IMR-90 (cell line): ENCODE measurements at regions not wholly inside any gene's neighbourhood (a gene's known extent, or its start where the extent isn't known, plus 50 kb on each side); places are given as distances from the start of the nearest gene placed in this dataset.
A peak's percentile ranks its signal among the peaks of the same experiment; 100 is the strongest.

Source experiments
- ATAC-seq: fragments of 200-7000 bp; cut with Tn5 transposase; 2 replicates; pipeline ENCODE4 v1.9.1; 2020; ENCODE audit warnings: low read depth, mild to moderate bottlenecking, moderate library complexity
- BruUV-seq: library from RNA; stranded (reverse); fragments of 400-500 nt; replicated peaks from 2 replicates; lab custom pipeline; 2021; lab: Mats Ljungman, UMichigan
- CTCF ChIA-PET: fragments of 300-600 bp; formaldehyde crosslinking; extraction: SDS; loops from one replicate; lab custom pipeline; 2021; ENCODE audit warnings: antibody characterized with exemption; lab: Yijun Ruan, JAX
- POLR2A ChIA-PET: fragments of 300-600 bp; sonication (Branson Sonifier 250); formaldehyde crosslinking; loops from one replicate; lab custom pipeline; 2022; ENCODE audit warnings: antibody characterized with exemption; ENCODE audit not compliant: unreplicated experiment; lab: Charles Lee
- DNase-seq: peaks from one replicate; pipeline ENCODE4 v3.0.0; 2013
- H2AFZ ChIP-seq: replicated peaks from 2 replicates; pipeline ENCODE3; 2013; ENCODE audit warnings: low read length, mild to moderate bottlenecking; ENCODE audit not compliant: poor library complexity
- H2AK5ac ChIP-seq: 2 replicates; pipeline ENCODE4 v1.6.1; 2013; ENCODE audit warnings: low read depth, low read length, inconsistent platforms
- H2AK9ac ChIP-seq: replicated peaks from 2 replicates; pipeline ENCODE3; 2013; ENCODE audit warnings: mild to moderate bottlenecking, low read depth, low read length, moderate library complexity; ENCODE audit not compliant: poor library complexity
- H2BK120ac ChIP-seq: 2 replicates; pipeline ENCODE4 v1.6.1; 2013; ENCODE audit warnings: low read depth, low read length, inconsistent platforms
- H2BK15ac ChIP-seq: 3 replicates; pipeline ENCODE4 v1.6.1; 2013; ENCODE audit warnings: low read depth, low read length, inconsistent platforms
- H2BK20ac ChIP-seq: 2 replicates; pipeline ENCODE4 v1.6.1; 2013; ENCODE audit warnings: low read depth, mild to moderate bottlenecking, inconsistent platforms, low read length, moderate library complexity
- H2BK5ac ChIP-seq: 2 replicates; pipeline ENCODE4 v1.6.1; 2013; ENCODE audit warnings: mild to moderate bottlenecking, low read depth, low read length, inconsistent platforms; ENCODE audit not compliant: poor library complexity, severe bottlenecking
- H3K14ac ChIP-seq: replicated peaks from 2 replicates; pipeline ENCODE4 v1.6.1; 2013; ENCODE audit warnings: low read depth, low read length, inconsistent platforms
- H3K18ac ChIP-seq: 2 replicates; pipeline ENCODE4 v1.6.1; 2013; ENCODE audit warnings: low read depth, low read length, control low read depth
- H3K23ac ChIP-seq: 2 replicates; pipeline ENCODE4 v1.6.1; 2013; ENCODE audit warnings: low read depth, low read length, inconsistent platforms
- H3K27ac ChIP-seq: 2 replicates; pipeline ENCODE4 v1.5.1; 2013; ENCODE audit warnings: mild to moderate bottlenecking, control low read depth, low read length; ENCODE audit not compliant: insufficient read depth
- H3K27me3 ChIP-seq: 2 replicates; pipeline ENCODE4 v1.6.1; 2013; ENCODE audit warnings: low read length; ENCODE audit not compliant: control insufficient read depth, insufficient read depth
- H3K36me3 ChIP-seq: 2 replicates; pipeline ENCODE4 v1.6.1; 2013; ENCODE audit warnings: low read length, mixed read lengths; ENCODE audit not compliant: control insufficient read depth, insufficient read depth
- H3K4ac ChIP-seq: 2 replicates; pipeline ENCODE4 v1.6.1; 2013; ENCODE audit warnings: low read depth, low read length, inconsistent platforms
- H3K4me1 ChIP-seq: 2 replicates; pipeline ENCODE4 v1.6.1; 2013; ENCODE audit warnings: low read length, mixed read lengths; ENCODE audit not compliant: control insufficient read depth, insufficient read depth
- H3K4me2 ChIP-seq: 2 replicates; pipeline ENCODE4 v1.6.1; 2013; ENCODE audit warnings: low read depth, mild to moderate bottlenecking, control low read depth, low read length, moderate library complexity
- H3K4me3 ChIP-seq: 2 replicates; pipeline ENCODE4 v1.5.1; 2013; ENCODE audit warnings: low read depth, mild to moderate bottlenecking, control low read depth, low read length, moderate library complexity; ENCODE audit not compliant: insufficient read depth
- H3K56ac ChIP-seq: 2 replicates; pipeline ENCODE4 v1.6.1; 2013; ENCODE audit warnings: low read length, inconsistent platforms; ENCODE audit not compliant: insufficient read depth; ENCODE audit errors: extremely low read depth
- H3K79me1 ChIP-seq, 2 experiments: 2 replicates each; pipeline ENCODE4 v1.6.1; 2013; ENCODE audit warnings: low read length in 2 of 2, inconsistent platforms in 1 of 2, low read depth in 1 of 2
- H3K9ac ChIP-seq: 2 replicates; pipeline ENCODE4 v1.6.1; 2013; ENCODE audit warnings: low read depth, low read length, control low read depth
- H3K9me1 ChIP-seq: 2 replicates; pipeline ENCODE4 v1.6.1; 2013; ENCODE audit warnings: low read length, inconsistent platforms; ENCODE audit not compliant: insufficient read depth
- H3K9me3 ChIP-seq: 2 replicates; pipeline ENCODE4 v1.6.1; 2013; ENCODE audit warnings: low read length; ENCODE audit not compliant: control insufficient read depth, insufficient read depth
- H4K20me1 ChIP-seq: 2 replicates; pipeline ENCODE4 v1.6.1; 2013; ENCODE audit warnings: low read length, inconsistent platforms; ENCODE audit not compliant: insufficient read depth
- H4K5ac ChIP-seq: 2 replicates; pipeline ENCODE4 v1.6.1; 2013; ENCODE audit warnings: mild to moderate bottlenecking, low read depth, low read length, control low read depth
- H4K8ac ChIP-seq, 2 experiments: 2 replicates each; pipeline ENCODE4 v1.6.1; 2013; ENCODE audit warnings: low read depth in 2 of 2, low read length in 2 of 2, control low read depth in 1 of 2, inconsistent platforms in 1 of 2
- H4K91ac ChIP-seq: 2 replicates; pipeline ENCODE4 v1.6.1; 2013; ENCODE audit warnings: low read depth, low read length, inconsistent platforms; ENCODE audit not compliant: insufficient read depth
- NFE2L2 ChIP-seq: fragments of 150-350 bp; IDR thresholded peaks from 2 replicates; pipeline ENCODE4 v1.6.1; 2016; ENCODE audit warnings: low read depth, mild to moderate bottlenecking, low read length
- WGBS, 2 experiments: methylation state at CpG; one replicate each; pipeline versions ENCODE4 v1.1.5 to v1.1.7; 2013; ENCODE audit warnings: missing lambda C conversion rate in 2 of 2; ENCODE audit not compliant: insufficient read length in 1 of 2; ENCODE audit errors: extremely low coverage in 2 of 2; 5-methylcytosine and 5-hydroxymethylcytosine counted together
- dilution Hi-C: fragments of 300-500 bp; cut with HindIII; formaldehyde crosslinking; loops from one replicate; pipeline ENCODE4 v1.14.3; 2018; ENCODE audit warnings: low sequenced_read_pairs; ENCODE audit not compliant: unreplicated experiment
- in situ Hi-C: fragments of 300-500 bp; cut with MboI; formaldehyde crosslinking; loops from 3 replicates; pipeline ENCODE4 v1.14.3; 2019; ENCODE audit warnings: low sequenced_read_pairs, inconsistent platforms, mixed read lengths
- intact Hi-C: fragments of 100-400 bp; cut with micrococcal nuclease; formaldehyde crosslinking; loops from 2 replicates; pipeline ENCODE4 v1.10.0; 2022

- no peak overlapping the region for H3K4me2 ChIP-seq
- no peak overlapping the region for H3K27ac ChIP-seq
- in situ Hi-C loops = no loop called here
- H2BK15ac ChIP-seq = no peak overlapping the region
- H3K9ac ChIP-seq = no peak overlapping the region
- H4K5ac ChIP-seq = no peak overlapping the region
- H3K4ac ChIP-seq = no peak overlapping the region
- no peak overlapping the region for H3K23ac ChIP-seq
- no TSS peak for BruUV-seq
- H3K36me3 ChIP-seq = no peaks in the 10 kb centered on the region
- dilution Hi-C loops = no loop called here
- H3K4me3 ChIP-seq = no peak overlapping the region
- WGBS, 2 experiments = 66% methylated on average over 3 of the region's 4 CpGs; no CpG with 5 or more reads in 1 of the 2 experiments
- ChIA-PET POLR2A (no interaction called here), CTCF (no interaction called here)
- no peak overlapping the region for H3K18ac ChIP-seq
- H3K4me1 ChIP-seq = no peaks in the 10 kb centered on the region
- H2BK120ac ChIP-seq = no peak overlapping the region
- no peaks in the 10 kb centered on the region for H3K9me1 ChIP-seq
- H3K79me1 ChIP-seq = no peaks in the 10 kb centered on the region
- H2BK5ac ChIP-seq = no peak overlapping the region
- H2AFZ ChIP-seq = no peak overlapping the region
- no peaks in the 10 kb centered on the region for H3K9me3 ChIP-seq
- H2BK20ac ChIP-seq = no peak overlapping the region
- DNase-seq = peak; percentile 19
- H4K8ac ChIP-seq = no peak overlapping the region
- intact Hi-C loops = no loop called here
- ATAC-seq = no peak
- H3K56ac ChIP-seq = no peak overlapping the region
- no peaks in the 10 kb centered on the region; the same call in 1 of the 2 replicates for H4K20me1 ChIP-seq
- no peak overlapping the region for H3K14ac ChIP-seq
- H2AK9ac ChIP-seq = no peak overlapping the region
- H2AK5ac ChIP-seq = no peak overlapping the region
- no peak for TF ChIP-seq NFE2L2
- no peak overlapping the region for H4K91ac ChIP-seq
- no peaks in the 10 kb centered on the region for H3K27me3 ChIP-seq
Observed at GRCh38 chr1:29586991-29587745, 350.8 kb downstream of the PTPRU start.
